ENCODE measurements at regions not wholly inside any gene's neighbourhood (a gene's known extent, or its start where the extent isn't known, plus 50 kb on each side); places are given as distances from the start of the nearest gene placed in this dataset.
A peak's percentile ranks its signal among the peaks of the same experiment; 100 is the strongest.

DNA sequence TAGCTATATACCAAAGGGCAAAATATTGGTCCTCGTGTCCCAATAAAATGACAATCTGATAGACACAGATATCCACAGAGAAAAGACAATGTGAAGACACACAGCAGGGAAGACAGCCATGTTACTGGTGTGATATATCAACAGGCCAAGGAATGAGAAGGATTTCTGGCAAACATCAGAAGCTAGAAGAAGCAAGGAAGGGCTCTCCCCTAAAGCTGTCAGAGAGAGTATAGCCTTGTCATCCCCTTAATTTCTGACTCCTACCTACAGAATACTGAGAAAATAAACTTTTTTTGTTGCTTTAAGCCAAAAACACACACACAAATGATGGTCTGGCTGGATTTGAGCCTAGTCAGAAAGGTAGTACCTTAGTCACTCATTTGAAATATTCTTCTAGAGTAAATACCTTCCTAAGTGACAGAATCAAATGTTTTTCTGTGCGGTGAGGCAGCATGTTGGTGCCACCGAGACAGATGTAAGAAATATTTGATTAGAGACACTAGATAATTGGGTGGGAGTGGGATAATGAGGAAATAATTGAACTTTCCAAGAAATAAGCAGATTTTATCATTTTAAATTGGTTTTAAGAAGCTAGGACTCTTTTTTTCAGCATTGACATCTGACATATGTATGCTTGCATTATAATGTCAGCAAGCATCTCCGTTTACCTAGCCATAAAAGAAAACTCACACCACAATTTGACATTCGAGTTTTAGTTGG, 123.4 kb upstream of the TFAP2D start:
- H3K4me3 ChIP-seq (ENCODE audit: low read depth, low read length): no peak overlapping the region
- no peak for TF ChIP-seq CTCF (IDR thresholded peaks at IDR 0.05; ENCODE audit: insufficient read depth, low read length, missing control alignments)
- ChIA-PET POLR2A (no interaction called here), CTCF (interaction anchor here (1.1 kb wide), 1 partner anchor 11 kb away, joined by 4 read pairs; no protein-coding TSS in a partner anchor)
- DNase-seq (ENCODE audit: low read depth, low spot score): no peak

DNA sequence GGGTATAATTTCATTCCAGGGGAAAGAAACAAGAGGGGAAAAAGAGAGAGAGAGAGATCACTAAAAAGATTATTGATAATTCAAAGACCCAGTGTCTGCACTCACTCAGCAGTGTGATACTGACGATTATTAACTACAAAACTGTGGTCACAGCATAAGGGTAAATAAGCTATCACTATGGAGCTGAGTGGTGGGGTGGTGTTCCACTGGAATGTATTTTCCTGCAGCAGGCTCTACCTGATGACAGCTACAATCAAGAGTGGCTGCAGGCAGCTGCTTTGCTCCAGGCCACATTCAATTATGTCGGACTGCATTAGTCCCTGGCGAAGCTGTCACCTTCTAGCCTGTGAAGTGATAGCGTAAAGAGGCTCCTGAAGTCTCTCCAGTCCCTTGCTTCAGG, 122.2 kb upstream of the TFAP2D start:
- no peak for TF ChIP-seq CTCF (IDR thresholded peaks at IDR 0.05; ENCODE audit: insufficient read depth, low read length, missing control alignments)
- CTCF ChIA-PET: no interaction called here
- no peak for DNase-seq (ENCODE audit: low read depth, low spot score)
- POLR2A ChIA-PET: no interaction called here
- no peak overlapping the region for H3K4me3 ChIP-seq (ENCODE audit: low read depth, low read length)

DNA sequence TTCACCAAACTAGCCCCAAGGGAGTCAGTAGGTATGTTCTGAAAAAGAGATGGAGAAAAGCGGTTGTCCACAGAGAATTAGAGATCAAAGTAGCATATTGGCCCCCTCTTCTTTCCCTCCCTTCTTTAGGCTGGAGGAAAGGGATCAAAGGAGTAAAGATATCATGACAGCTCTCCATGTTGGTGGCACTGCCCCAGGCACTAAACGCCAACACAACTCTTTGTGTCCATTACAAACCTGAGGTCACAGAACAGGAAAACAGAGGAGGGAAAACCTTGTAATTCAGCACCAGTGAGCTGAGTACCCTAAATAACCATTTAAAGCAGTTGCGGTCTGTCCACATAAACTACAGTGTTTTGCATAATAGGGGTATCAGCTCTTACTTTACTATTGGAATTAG, 113.0 kb upstream of the TFAP2D start:
- ChIA-PET CTCF (interaction anchor here (1.1 kb wide), 1 partner anchor 472 kb away, joined by 3 read pairs; no protein-coding TSS in a partner anchor), POLR2A (no interaction called here)
- no peak for TF ChIP-seq CTCF (IDR thresholded peaks at IDR 0.05; ENCODE audit: insufficient read depth, low read length, missing control alignments)
- no peak overlapping the region for H3K4me3 ChIP-seq (ENCODE audit: low read depth, low read length)
- DNase-seq (ENCODE audit: low read depth, low spot score): no peak

- H3K4me3 ChIP-seq (ENCODE audit: low read depth, low read length): no peak overlapping the region
- CTCF ChIA-PET: interaction anchor here (1.5 kb wide), 1 partner anchor 468 kb away, joined by 3 read pairs; no protein-coding TSS in a partner anchor
- TF ChIP-seq CTCF (IDR thresholded peaks at IDR 0.05; ENCODE audit: insufficient read depth, low read length, missing control alignments): peak; percentile 30
- POLR2A ChIA-PET: no interaction called here
- DNase-seq (ENCODE audit: low read depth, low spot score): no peak
These were observed 111.0 kb upstream of the TFAP2D start for GRCh38 chr6:50602292-50602691.

DNA sequence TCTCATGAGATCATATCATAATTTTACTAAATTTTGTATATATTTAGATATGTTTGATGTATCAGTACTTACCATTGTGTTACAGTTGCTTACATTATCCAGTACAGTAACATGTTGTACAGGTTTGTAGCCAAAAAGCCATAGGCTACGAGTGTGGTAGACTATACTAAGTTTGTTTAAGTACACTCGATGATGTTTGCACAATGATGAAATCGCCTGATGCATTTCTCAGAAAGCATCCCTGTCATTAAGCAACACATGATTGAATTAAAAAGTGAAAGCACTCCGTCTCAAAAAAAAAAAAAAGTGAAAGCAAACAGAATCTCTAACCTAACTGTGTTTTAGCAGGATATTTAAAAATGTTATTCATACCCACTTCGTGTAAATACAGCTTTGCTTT, 104.9 kb upstream of the TFAP2D start:
- ChIA-PET POLR2A (no interaction called here), CTCF (no interaction called here)
- no peak for DNase-seq (ENCODE audit: low read depth, low spot score)
- no peak overlapping the region for H3K4me3 ChIP-seq (ENCODE audit: low read depth, low read length)
- no peak for TF ChIP-seq CTCF (IDR thresholded peaks at IDR 0.05; ENCODE audit: insufficient read depth, low read length, missing control alignments)

- CTCF ChIA-PET: no interaction called here
- no peak for TF ChIP-seq CTCF (IDR thresholded peaks at IDR 0.05; ENCODE audit: insufficient read depth, low read length, missing control alignments)
These were observed 102.8 kb upstream of the TFAP2D start for GRCh38 chr6:50610562-50610961.

More at GRCh38 chr6:50610562-50610961, 102.8 kb upstream of the TFAP2D start:
- POLR2A ChIA-PET: no interaction called here
- no peak overlapping the region for H3K4me3 ChIP-seq (ENCODE audit: low read depth, low read length)
- DNase-seq (ENCODE audit: low read depth, low spot score): no peak
